ENCODE measurements at regions not wholly inside any gene's neighbourhood (a gene's known extent, or its start where the extent isn't known, plus 50 kb on each side); places are given as distances from the start of the nearest gene placed in this dataset.

GRCh38 chr4:145307120-145307519 is 126.7 kb upstream of the OTUD4 start:
- Histone ChIP-seq H3K36me3 (no peaks in the 10 kb centered on the region), H3K27ac (replicated peaks in 1 of 4) (no peak overlapping the region), H3K4me1 (no peaks in the 10 kb centered on the region), H3K27me3 (no peaks in the 10 kb centered on the region), H3K9me3 (no peaks in the 10 kb centered on the region), H3K4me3 (no peak overlapping the region)
- TF ChIP-seq POLR2AphosphoS5 (IDR thresholded peaks at IDR 0.05) (no peak), EP300 (IDR thresholded peaks at IDR 0.05) (no peak), CTCF (IDR thresholded peaks at IDR 0.05) (no peak), POLR2A (IDR thresholded peaks at IDR 0.05; ENCODE audit: low read depth) (no peak)
- intact Hi-C loops (cut with DNase I): no loop called here
- WGBS: 67% methylated on average over 1 of the region's 1 CpG
- no peak for DNase-seq (ENCODE audit: extremely low spot score)

- no peaks in the 10 kb centered on the region for H3K27me3 ChIP-seq
- 92% methylated on average over 3 of the region's 3 CpGs for WGBS
- no peaks in the 10 kb centered on the region for H3K36me3 ChIP-seq
- DNase-seq (ENCODE audit: extremely low spot score): no peak
- no peak overlapping the region for H3K27ac ChIP-seq (replicated peaks in 1 of 4)
- TF ChIP-seq POLR2A (IDR thresholded peaks at IDR 0.05; ENCODE audit: low read depth) (no peak), POLR2AphosphoS5 (IDR thresholded peaks at IDR 0.05) (no peak), CTCF (IDR thresholded peaks at IDR 0.05) (no peak), EP300 (IDR thresholded peaks at IDR 0.05) (no peak)
- no peaks in the 10 kb centered on the region for H3K9me3 ChIP-seq
- intact Hi-C loops (cut with DNase I): no loop called here
- H3K4me1 ChIP-seq: peaks cover 0 to 6% (median 0%) of the 10 kb centered on the region in 4 donors
- H3K4me3 ChIP-seq: no peak overlapping the region
These were observed 122.3 kb upstream of the OTUD4 start for GRCh38 chr4:145302725-145303124.

GRCh38 chr4:145301386-145302080 is 121.1 kb upstream of the OTUD4 start:
- H3K27me3 ChIP-seq: no peaks in the 10 kb centered on the region
- no peak for DNase-seq (ENCODE audit: extremely low spot score)
- 100% methylated on average over 4 of the region's 4 CpGs for WGBS
- H3K4me1 ChIP-seq: peaks cover 0 to 6% (median 0%) of the 10 kb centered on the region in 4 donors
- intact Hi-C loops (cut with DNase I): no loop called here
- no peak overlapping the region for H3K27ac ChIP-seq (replicated peaks in 1 of 4)
- no peaks in the 10 kb centered on the region for H3K9me3 ChIP-seq
- no peaks in the 10 kb centered on the region for H3K36me3 ChIP-seq
- no peak for TF ChIP-seq POLR2A (IDR thresholded peaks at IDR 0.05; ENCODE audit: low read depth)
- TF ChIP-seq CTCF (IDR thresholded peaks at IDR 0.05): no peak
- no peak overlapping the region for H3K4me3 ChIP-seq

GRCh38 chr4:145299380-145300076 is 119.1 kb upstream of the OTUD4 start:
- H3K4me3 ChIP-seq: no peak overlapping the region
- TF ChIP-seq EP300 (IDR thresholded peaks at IDR 0.05) (no peak), CTCF (IDR thresholded peaks at IDR 0.05) (no peak), POLR2AphosphoS5 (IDR thresholded peaks at IDR 0.05) (no peak)
- H3K4me1 ChIP-seq: peaks cover 0 to 6% (median 0%) of the 10 kb centered on the region in 4 donors
- no peaks in the 10 kb centered on the region for H3K36me3 ChIP-seq
- no peaks in the 10 kb centered on the region for H3K27me3 ChIP-seq
- 60% methylated on average over 5 of the region's 5 CpGs for WGBS
- no peak overlapping the region for H3K27ac ChIP-seq (replicated peaks in 1 of 4)
- intact Hi-C loops (cut with DNase I): no loop called here
- H3K9me3 ChIP-seq: no peaks in the 10 kb centered on the region
- no peak for DNase-seq (ENCODE audit: extremely low spot score)
